Endothelial cell (in vitro differentiated cells): ENCODE measurements at regions not wholly inside any gene's neighbourhood (a gene's known extent, or its start where the extent isn't known, plus 50 kb on each side); places are given as distances from the start of the nearest gene placed in this dataset.

Experiments used
- DNase-seq: peaks from one replicate; pipeline ENCODE4 v3.0.0; 2021; ENCODE audit warnings: low spot score
- H3K27ac Mint-ChIP-seq: one replicate; pipeline ENCODE4 v1.8.0; 2021; ENCODE audit warnings: mixed read lengths, inconsistent platforms; ENCODE audit not compliant: unreplicated experiment
- H3K27me3 Mint-ChIP-seq: one replicate; pipeline ENCODE4 v1.8.0; 2021; ENCODE audit warnings: mild to moderate bottlenecking, moderate library complexity, mixed read lengths, inconsistent platforms; ENCODE audit not compliant: unreplicated experiment
- H3K36me3 Mint-ChIP-seq: one replicate; pipeline ENCODE4 v1.8.0; 2021; ENCODE audit warnings: mild to moderate bottlenecking, low read depth, mixed read lengths, inconsistent platforms; ENCODE audit not compliant: unreplicated experiment
- H3K4me1 Mint-ChIP-seq: one replicate; pipeline ENCODE4 v1.8.0; 2021; ENCODE audit warnings: mild to moderate bottlenecking, mixed read lengths, inconsistent platforms; ENCODE audit not compliant: unreplicated experiment
- H3K4me3 Mint-ChIP-seq: one replicate; pipeline ENCODE4 v1.8.0; 2021; ENCODE audit warnings: mild to moderate bottlenecking, mixed read lengths, inconsistent platforms; ENCODE audit not compliant: unreplicated experiment
- H3K9me3 Mint-ChIP-seq: one replicate; pipeline ENCODE4 v1.8.0; 2021; ENCODE audit warnings: mixed read lengths, inconsistent platforms; ENCODE audit not compliant: unreplicated experiment
- CTCF ChIP-seq: fragments of 200-600 bp; sonication (generic); IDR thresholded peaks from one replicate; pipeline ENCODE4 v1.5.0; 2021; ENCODE audit warnings: antibody characterized with exemption; ENCODE audit not compliant: unreplicated experiment

GRCh38 chr3:72223116-72223515 is 438.2 kb upstream of the PROK2 start:
- no peak overlapping the region for H3K4me3 Mint-ChIP-seq
- DNase-seq, result no peak
- no peak for TF ChIP-seq CTCF
- no peak overlapping the region for H3K27ac Mint-ChIP-seq
- H3K27me3 Mint-ChIP-seq, result peaks cover 1% of the 10 kb centered on the region
- peaks cover 15% of the 10 kb centered on the region for H3K4me1 Mint-ChIP-seq
- peaks cover 12% of the 10 kb centered on the region for H3K36me3 Mint-ChIP-seq
- H3K9me3 Mint-ChIP-seq, result peaks cover 13% of the 10 kb centered on the region

GRCh38 chr3:72222410-72222809 is 437.5 kb upstream of the PROK2 start:
- no peak for TF ChIP-seq CTCF
- no peak for DNase-seq
- H3K27ac Mint-ChIP-seq, result no peak overlapping the region
- peaks cover 13% of the 10 kb centered on the region for H3K9me3 Mint-ChIP-seq
- H3K4me1 Mint-ChIP-seq, result peaks cover 9% of the 10 kb centered on the region
- H3K36me3 Mint-ChIP-seq, result peaks cover 12% of the 10 kb centered on the region
- H3K27me3 Mint-ChIP-seq, result peaks cover 1% of the 10 kb centered on the region
- H3K4me3 Mint-ChIP-seq, result no peak overlapping the region

GRCh38 chr3:72220946-72221345 is 436.0 kb upstream of the PROK2 start:
- no peak for TF ChIP-seq CTCF
- Mint-ChIP-seq H3K4me3 (no peak overlapping the region), H3K27me3 (peaks cover 5% of the 10 kb centered on the region), H3K27ac (no peak overlapping the region), H3K9me3 (peaks cover 11% of the 10 kb centered on the region), H3K36me3 (peaks cover 10% of the 10 kb centered on the region), H3K4me1 (no peaks in the 10 kb centered on the region)
- DNase-seq, result no peak

- Mint-ChIP-seq H3K4me1 (no peaks in the 10 kb centered on the region), H3K27me3 (peaks cover 5% of the 10 kb centered on the region), H3K36me3 (no peaks in the 10 kb centered on the region), H3K9me3 (no peaks in the 10 kb centered on the region), H3K27ac (no peak overlapping the region), H3K4me3 (no peak overlapping the region)
- TF ChIP-seq CTCF, result no peak
- no peak for DNase-seq
Measured at GRCh38 chr3:72219752-72220151, 434.8 kb upstream of the PROK2 start.

- TF ChIP-seq CTCF, result no peak
- Mint-ChIP-seq H3K27me3 (peaks cover 3% of the 10 kb centered on the region), H3K4me3 (no peak overlapping the region), H3K27ac (no peak overlapping the region), H3K36me3 (no peaks in the 10 kb centered on the region), H3K4me1 (no peaks in the 10 kb centered on the region), H3K9me3 (no peaks in the 10 kb centered on the region)
- no peak for DNase-seq
Measured at GRCh38 chr3:72217570-72217969, 432.6 kb upstream of the PROK2 start.
